EH (cell line): ENCODE measurements at regions not wholly inside any gene's neighbourhood (a gene's known extent, or its start where the extent isn't known, plus 50 kb on each side); places are given as distances from the start of the nearest gene placed in this dataset.

Experiments
- DNase-seq: peaks from one replicate; pipeline ENCODE4 v3.0.0-alpha.2; 2015; ENCODE audit warnings: low read depth

DNA sequence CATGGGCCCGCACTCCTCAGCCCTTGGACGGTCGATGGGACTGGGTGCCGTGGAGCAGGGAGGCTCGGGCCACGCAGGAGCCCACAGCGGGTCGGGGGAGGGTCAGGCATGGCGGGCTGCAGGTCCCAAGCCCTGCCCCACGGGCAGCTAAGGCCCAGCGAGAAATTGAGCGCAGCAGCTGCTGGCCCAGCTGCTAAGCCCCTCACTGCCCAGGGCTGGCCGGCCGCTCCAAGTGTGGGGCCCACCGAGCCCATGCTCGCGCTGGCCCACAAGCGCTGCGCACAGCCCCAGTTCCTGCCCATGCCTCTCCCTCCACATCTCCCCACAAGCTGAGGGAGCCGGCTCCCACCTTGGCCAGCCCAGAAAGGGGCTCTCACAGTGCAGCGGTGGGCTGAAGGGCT lies 259.4 kb downstream of the VGLL3 start:
- no peak for DNase-seq

DNA sequence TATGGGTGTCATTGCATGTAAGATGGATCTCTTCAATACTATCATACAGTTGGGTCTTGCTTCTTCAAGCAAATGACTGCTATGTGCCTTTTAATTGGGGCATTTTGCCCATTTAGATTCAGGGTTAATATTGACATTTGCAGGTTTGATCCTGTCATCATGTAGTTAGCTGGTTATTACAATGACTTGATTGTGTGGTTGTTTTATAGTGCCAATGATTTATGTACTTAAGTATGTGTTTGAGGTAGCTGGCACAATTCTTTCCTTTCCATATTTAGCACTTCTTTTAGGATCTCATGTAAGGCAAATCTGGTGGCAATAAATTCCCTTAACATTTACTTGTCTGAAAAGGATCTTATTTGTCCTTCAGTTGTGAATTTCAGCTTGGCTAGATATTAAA lies 267.5 kb downstream of the VGLL3 start:
- no peak for DNase-seq

GRCh38 chr3:86711634-86712033 lies 279.3 kb downstream of the VGLL3 start:
- DNase-seq, result no peak

DNA sequence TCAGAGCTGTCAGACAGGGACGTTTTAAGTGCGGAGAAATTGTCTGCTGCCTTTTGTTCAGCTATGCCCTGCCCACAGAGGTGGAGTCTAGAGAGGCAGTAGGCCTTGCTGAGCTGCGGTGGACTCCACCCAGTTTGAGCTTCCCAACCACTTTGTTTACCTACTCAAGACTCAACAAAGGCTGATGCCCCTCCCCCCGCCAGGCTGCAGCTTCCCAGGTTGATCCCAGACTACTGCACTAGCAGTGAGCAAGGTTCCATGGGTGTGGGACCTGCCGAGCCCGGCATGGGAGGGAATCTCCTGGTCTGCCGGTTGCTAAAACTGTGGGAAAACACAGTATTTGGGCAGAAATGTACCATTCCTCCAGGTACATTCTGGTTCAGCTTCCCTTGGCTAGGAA lies 282.1 kb downstream of the VGLL3 start:
- DNase-seq, result no peak

DNA sequence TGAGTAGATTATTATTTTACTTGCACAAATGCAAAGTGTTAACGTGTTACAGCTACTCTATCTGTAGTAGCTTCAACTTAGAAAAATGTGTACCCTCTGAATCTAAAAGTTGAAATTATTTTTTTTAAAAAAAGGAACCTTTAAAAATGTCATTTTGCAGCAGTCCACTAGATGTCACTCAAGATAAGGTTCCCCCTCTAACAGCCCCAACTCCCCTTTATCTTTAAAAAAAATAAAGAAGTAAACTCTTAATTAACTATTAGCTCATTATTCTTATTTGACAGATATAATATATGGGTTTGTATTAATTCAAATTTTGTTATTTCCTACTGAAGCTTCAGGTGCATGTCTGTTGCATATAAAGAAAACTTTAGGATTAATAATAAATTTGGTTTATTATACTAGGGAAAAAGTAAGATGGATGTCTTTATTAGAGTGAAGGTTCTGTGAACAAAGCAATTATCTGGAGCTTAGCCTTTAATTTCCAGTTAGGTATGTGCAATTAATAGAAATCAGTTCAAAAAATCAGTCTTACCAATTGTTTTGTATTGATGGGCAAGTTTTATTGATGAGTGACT lies 288.5 kb downstream of the VGLL3 start:
- peak; percentile 16 for DNase-seq

DNA sequence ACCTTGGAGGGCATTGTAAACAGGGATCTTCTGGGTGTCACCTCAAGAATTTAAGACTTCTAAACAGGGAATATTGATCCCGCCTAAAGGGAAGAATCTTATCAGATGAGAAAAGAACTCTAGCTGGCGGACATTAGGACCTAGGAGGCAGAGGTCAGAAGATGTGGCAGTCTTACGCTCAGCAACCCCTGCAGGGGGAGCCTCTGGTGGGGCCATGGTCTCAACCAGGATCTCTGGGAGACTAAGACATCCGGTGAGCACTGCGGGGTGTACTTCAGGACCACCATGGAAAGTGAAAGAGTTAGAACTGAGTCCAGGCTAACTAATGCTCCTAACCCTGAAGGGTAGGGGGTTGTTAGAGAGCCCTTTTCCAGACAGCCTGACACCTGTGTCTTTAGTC lies 295.2 kb downstream of the VGLL3 start:
- DNase-seq, result no peak

DNA sequence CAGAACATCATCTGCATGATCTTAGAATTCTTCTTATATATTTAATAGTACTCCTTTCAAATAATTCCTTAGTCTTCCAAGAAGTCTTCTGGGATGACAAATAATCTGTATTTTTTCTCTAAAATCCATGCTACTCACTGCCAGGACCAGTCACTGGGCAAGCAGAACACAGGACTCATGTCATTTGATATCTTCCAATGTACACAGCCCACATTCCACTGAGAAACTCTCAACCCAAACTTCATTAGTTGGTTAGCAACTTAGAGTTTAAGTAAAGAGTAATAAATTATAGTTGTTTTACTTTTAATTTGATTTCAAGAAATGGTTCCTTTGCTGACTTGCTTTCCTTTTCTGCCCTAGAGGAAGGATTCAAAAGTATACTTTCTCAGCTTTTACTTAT lies 317.0 kb downstream of the VGLL3 start:
- no peak for DNase-seq

GRCh38 chr3:86661817-86662216 lies 329.1 kb downstream of the VGLL3 start:
- no peak for DNase-seq

DNA sequence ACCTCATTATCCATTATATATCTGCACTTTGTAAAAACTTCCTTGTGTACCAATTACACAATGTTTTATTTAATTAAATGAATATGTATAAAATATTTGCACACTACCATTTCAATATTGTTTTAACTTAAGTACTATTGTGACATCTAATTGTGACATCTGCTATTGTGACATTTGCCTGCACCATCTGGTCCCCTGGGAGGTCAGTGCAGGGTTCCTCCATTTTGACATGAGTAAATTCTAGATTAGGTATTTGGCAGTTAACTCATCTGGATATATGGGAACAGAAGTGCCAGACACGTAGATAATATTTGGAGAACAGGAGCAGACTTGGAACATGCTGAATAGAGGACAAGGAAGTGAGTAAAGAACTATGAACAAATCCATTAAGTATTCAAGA lies 332.1 kb downstream of the VGLL3 start:
- DNase-seq, result no peak

DNA sequence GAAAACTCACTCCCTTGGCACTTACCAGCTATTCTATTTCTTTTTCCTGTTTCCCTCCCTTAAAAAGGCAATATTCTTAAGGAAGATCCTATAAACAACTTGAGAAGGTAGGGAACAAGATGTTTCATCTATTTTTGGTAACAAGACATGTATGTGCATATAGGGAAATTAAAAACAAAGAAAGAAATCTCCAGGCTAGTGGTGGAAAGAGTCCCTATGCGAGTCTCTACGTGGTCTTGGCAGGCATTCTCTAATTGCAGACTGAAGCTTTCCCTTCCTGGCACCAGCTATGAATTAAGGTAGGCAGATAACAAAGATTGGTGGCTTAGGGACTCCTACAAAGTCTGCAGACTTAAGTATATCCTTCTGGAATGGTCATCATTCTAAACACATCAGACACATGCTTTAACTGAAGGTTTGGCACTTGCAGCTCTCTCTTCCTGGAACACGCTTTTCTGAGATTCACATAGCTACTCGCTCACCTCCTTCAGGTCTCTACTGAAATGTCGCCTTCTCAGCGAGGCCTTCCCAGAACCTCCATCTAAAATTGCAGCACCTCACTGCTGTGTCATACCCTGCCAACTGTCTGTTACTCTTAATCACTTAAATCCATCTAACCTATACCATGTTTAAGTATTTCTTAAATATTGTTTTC lies 336.0 kb downstream of the VGLL3 start:
- no peak for DNase-seq

DNA sequence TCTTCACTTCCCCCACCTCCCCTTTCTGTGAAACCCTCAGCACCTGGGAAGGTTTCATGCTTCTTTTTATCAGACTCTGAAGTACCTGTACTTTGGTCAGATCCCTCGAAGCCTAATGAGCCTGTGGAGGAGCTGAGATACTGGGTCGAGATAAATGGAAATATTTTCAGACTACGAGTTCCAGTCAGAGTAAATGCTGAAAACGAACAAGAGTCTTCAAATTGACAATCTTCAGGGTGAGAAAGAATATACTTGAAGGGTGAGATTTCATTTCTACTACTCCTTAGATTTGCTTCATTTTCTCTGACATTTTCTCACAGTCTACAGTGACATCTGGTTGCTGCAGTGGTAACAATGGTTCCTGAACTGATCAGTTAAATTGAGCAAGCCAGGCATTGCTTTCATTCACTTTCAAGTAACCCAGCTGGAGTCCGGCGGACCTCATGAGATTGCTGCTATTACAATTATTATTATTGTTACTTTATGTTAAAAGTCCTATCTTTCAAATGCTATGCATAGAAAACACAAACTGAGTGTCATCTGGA lies 337.2 kb downstream of the VGLL3 start:
- no peak for DNase-seq

- DNase-seq, result no peak
Measured at GRCh38 chr3:86648087-86648486, 342.9 kb downstream of the VGLL3 start.

GRCh38 chr3:86645756-86646155 lies 345.2 kb downstream of the VGLL3 start:
- DNase-seq, result no peak

DNA sequence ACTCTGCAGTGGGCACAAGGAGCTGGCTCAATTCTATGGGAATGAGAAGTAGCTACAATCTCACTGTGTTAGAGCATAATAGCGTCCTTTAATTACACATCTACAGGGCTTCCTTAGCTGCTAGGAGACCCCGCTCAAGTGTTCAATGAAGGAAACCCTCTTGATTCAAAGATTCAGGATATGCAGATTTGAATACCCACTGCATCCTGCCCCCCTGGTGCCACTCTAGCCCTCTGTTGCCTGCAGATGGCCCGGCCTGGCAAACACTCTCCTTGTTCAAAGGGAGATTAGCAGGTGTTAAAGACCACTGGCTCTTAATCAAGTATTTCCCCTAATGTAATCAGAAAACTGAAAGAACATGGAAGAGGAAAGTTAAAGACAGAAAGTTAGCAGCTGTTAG lies 356.6 kb downstream of the VGLL3 start:
- DNase-seq, result no peak

GRCh38 chr3:86629511-86629910 lies 361.4 kb downstream of the VGLL3 start:
- no peak for DNase-seq

DNA sequence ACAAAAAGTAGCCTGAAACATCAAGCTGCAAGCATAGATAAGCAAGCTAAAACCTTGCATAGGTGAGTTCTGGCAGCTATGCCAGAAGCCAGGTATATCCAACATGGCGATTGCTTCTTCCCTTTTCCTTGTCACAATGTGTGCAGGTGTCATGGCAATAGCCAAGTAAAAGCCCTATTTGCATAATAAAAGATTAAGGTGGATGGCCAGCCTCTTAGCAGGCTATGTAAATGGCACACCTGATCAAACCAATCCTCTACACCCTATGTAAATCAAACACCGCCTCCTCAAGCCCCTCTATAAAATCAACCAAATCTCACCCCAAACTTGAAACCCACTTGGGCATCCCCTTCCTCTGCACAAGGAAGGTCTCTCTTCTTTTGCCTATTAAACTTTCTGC lies 366.8 kb downstream of the VGLL3 start:
- no peak for DNase-seq

- no peak for DNase-seq
Measured at GRCh38 chr3:86618706-86619105, 372.2 kb downstream of the VGLL3 start.

DNA sequence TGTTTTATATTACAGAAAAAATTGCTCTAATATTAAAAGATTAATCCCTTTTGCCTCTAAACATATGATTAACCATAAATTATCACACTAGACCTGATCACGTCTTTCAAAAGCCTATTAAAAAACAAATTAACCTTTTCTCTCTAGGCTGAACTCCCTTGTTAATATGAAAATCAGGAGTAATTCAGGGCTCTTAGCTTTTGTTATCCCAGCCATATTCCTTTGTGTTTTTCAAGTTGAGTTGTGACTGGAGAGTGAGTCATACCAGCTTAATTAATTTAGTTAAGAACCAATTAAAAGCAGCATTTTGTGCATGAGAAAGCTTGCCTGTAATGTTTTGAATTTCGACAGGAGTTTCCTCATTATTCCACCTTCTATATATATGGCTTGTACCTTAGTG lies 385.8 kb downstream of the VGLL3 start:
- no peak for DNase-seq

DNA sequence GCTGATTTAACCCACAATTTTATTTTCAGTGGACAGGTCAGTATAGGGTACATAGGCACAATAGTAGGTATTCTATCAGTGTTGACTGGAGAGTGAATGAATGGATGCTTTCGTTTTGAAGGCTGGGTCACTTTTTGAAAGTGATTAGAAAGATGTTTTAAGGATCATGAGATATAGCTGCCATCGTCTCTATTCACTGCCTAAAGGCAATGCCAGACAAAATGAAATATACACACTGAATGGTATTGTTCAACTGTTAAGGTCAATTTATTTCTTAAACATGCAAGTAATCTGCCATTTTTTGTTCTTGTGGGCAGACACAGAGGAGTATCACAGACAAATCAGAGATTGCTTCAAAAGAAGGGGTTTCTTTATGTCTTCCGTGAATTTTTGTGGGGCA lies 395.3 kb downstream of the VGLL3 start:
- DNase-seq, result no peak

DNA sequence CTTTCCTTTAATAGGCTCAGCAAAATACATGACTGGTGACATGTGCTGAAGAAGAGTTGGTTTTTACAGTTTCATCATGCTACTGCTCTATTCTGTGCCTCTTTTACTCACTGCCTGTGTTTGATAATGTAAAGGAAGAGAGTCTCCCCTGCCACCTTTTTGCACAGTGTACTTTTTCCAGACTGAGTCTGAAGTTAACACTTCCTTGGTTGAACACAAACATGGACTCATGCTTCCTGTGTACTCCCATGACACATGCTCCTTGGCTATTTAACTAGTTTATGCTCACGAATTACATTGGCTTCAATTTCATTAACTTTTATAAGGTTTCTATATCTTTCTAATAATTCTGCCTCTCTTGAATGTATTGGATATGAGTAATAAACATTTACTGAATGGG lies 396.1 kb downstream of the VGLL3 start:
- DNase-seq, result no peak

DNA sequence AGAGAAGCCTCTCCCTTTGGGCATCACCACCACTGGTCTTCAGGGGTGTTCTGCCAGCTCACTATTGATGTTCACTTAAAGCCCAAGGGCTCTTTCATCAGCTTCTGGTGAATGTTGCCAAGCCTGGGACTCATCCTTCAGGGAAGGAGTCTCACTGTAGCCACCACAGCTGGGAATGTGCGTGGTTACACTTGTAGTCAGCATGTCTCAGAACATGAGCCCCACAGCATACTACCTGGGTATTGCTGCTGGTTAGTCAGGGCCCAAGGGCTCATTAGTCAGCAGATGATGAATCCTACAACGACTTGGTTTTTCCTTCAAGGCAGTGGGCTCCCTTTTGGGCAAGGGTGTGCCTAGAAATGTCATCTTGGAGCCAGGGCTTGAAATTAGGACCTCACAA lies 412.9 kb downstream of the VGLL3 start:
- no peak for DNase-seq

GRCh38 chr3:86563400-86563970 lies 427.5 kb downstream of the VGLL3 start:
- DNase-seq, result peak; percentile 37

DNA sequence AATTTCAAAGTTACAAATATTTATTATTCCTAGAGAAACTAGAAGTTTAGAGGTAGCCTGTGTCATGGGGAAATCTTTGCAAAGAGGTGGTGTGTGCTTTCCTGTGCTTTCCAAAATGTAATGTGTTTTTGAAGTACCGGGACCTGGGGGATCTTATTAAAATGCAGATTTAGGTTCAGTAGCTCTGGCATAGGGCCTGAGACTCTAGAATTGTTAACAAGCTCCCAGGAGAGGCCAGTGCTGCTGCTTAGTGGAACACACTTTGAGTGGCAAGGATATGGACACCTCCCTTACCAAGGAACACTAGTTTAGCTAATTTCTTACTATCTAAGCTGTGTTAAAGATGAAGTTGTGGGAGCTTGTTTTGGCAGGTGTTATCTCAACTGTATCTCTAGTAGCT lies 428.9 kb downstream of the VGLL3 start:
- DNase-seq, result no peak

DNA sequence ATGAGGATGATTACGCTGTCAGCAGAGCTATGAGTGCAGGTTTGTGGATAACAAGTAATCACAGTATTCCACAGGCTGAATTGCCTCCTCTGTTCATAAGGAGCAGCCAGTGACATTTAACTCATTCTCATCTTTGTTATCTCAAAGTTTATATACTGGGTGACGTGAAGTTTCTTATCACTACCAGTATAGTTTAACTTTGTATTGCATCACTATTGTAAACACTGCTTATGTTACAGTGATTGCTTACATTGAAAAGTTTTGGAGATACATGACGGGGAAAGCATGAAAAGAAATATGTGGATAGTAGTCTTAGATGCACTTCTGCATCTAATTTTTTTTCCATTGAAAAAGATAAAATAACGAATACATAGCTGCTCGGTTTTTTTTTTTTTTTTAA lies 429.7 kb downstream of the VGLL3 start:
- no peak for DNase-seq
